ENCODE measurements at regions not wholly inside any gene's neighbourhood (a gene's known extent, or its start where the extent isn't known, plus 50 kb on each side); places are given as distances from the start of the nearest gene placed in this dataset.

DNA sequence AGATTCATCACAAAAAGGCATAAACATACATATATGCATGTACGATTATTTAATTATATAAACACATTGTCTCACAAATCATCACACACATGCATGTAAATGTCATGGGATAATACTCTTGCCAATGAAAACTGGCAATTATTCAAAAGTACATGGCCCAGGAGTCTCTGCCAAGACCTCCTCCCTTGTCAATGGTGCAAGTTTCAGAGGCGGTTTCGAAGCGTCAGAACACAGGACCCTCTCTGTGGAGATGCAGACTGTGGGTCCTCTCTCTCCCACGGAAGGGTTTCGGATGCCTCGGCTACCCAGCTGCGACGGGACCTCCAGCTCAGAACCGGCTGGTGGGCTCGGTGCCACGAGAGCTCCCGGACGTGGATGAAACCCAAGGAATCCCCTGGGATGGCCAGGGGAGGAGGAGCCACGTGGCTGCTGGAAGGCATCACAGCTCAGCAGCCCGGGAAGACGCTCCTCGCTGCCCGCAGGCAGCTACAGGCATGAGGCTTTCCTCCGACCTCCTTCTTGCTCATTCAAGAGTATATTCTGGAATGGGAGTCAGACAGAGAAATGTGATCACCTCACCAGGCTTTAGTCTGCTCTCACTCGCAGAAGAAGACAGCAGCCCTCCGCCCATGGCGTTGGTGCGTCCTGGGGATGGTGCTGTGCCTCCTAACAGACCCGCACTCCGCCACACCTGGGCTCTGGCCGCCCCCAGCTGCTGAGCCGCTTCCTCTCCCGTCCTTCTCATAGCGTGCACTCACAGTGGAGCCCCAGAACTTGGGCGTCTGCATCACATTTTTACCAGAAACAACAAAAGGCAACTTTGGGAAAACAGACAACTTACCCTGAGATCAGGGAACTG is 308.8 kb downstream of the IRX2 start:
- no peak for DNase-seq (ENCODE audit: low spot score)

DNA sequence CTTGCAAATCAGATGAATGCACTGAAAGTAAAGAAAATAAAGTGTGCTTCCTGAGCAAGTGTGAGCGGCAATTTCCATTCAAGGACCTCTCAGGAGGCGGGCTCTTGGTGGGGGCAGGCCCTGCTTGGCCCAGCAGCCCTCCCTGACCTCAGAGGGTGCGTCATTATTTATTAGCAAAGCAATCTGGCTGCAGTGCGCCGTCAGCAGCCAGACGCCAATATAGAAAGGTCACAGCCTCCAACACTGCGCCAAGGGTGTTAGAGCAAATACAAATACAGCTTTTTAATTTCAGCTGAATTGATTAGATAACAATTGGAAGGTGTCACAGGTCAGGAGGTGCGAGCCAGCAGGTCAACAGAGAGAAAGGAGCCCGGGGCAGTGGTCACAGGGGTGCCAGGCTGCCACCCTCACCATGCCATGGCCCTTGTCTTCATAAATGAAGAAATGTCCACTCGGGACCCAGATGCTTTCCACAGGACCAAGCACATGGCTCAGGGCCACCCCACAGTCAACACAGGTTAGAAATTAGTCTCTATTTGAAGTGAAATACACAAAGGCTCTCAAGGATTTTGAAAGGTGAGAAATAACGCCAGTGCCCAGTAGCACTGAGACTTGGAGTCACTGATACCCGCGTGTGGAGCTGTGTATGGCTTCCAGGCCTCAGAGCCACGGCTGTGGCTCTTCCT is 309.8 kb downstream of the IRX2 start:
- DNase-seq (ENCODE audit: low spot score) = no peak

DNA sequence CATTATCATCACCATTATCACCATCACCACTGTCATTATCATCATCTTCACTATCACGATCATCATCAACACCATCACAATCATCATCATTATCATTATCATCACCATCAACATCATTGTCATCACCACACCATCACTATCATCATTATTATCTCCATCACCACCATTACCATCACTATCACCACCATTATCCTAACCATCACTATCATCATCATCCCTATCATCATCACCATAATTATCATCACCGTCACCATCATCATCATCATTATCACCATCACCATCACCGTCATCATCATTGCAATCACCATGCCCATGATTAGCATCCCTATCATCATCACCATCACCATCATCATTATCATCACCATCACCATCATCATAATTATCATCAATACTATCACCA is 311.9 kb downstream of the IRX2 start:
- no peak for DNase-seq (ENCODE audit: low spot score)

GRCh38 chr5:2433086-2433485 is 318.4 kb downstream of the IRX2 start:
- no peak for DNase-seq (ENCODE audit: low spot score)

DNA sequence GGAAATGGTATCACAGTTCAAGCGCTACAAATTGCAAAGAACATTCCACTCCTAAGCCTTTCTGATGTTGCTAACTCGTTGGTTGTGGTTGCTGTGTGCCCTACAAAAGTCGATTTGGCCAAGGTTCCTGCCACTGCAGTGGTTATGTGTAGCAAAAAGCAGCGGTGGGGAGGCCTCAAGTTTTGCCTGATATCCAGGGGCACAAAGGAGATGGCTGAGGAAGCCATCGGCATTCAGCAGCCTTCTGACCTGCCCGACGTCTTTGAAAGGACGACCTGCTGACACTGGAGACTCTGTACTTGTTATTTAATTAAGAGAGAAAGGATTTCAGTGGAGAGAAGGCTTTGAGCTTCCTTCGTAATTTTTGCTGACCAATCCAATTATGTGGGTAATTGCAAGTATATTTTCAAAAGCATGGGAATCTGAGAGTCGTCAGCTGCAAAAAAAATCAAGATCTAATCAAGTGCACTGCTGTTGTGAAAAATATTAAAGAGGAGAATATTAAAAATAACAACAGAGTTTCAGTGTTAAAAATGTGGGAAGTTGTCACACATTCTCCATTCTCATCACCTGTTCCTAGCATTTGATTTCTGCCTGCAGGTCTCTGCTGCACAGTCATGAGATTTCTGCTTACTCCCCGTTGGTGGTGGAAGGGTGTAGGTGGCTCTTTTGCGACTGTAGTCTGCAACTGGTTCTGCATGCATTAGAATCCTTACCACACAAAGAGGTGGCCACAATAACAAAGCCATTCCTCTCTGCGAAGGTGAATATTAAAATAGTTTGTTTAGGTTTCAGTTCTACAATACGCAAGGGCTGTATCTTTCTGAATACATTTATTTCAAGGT is 319.2 kb downstream of the IRX2 start:
- DNase-seq (ENCODE audit: low spot score) = no peak

GRCh38 chr5:2430606-2431005 is 320.9 kb downstream of the IRX2 start:
- no peak for DNase-seq (ENCODE audit: low spot score)

GRCh38 chr5:2427983-2428382 is 323.5 kb downstream of the IRX2 start:
- no peak for DNase-seq (ENCODE audit: low spot score)

- no peak for DNase-seq (ENCODE audit: low spot score)
Measured at GRCh38 chr5:2423634-2424033, 327.8 kb downstream of the IRX2 start.

- DNase-seq (ENCODE audit: low spot score) = no peak
Measured at GRCh38 chr5:2417301-2417700, 334.2 kb downstream of the IRX2 start.

DNA sequence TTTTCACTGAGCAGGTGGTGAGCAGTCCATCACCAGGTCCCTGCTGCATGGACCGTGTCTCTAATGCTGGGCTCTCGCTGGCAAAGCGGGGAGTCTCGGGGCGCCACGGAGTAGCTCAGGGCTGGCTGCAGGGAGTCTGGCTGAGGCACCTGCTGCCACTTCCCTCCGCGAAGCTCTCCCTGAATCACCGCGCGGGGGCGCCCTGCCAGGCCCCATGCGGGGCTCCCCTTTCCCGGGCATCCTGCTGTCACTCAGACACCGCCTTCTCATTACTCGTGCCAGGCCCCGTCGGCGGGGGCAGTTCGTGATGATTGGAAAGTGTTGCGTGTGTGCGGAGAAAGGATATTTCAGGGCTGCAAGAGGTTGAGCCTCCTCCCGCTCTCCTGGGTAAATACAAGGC is 335.8 kb downstream of the IRX2 start:
- DNase-seq (ENCODE audit: low spot score) = no peak

DNA sequence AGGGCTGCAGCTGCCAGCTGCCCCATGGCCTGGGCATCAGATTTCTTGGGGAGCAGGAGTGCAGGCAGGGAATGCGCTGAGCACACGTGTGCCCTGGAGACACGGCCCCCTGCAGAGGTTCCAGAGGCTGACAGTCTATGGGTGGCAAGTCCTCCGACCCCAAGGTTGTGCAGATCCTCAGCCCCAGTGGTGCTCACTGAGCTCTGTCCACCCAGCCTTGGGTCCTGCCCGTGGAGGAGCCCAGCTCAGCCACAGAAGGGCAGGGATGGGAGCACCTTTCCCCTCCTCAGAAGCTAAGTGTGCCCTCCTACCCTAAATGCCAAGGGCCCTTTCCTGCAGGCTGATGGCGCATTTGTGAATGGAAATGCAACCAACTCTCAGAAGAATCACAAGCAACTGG is 341.0 kb downstream of the IRX2 start:
- DNase-seq (ENCODE audit: low spot score) = no peak

GRCh38 chr5:2403296-2403695 is 348.2 kb downstream of the IRX2 start:
- no peak for DNase-seq (ENCODE audit: low spot score)

DNA sequence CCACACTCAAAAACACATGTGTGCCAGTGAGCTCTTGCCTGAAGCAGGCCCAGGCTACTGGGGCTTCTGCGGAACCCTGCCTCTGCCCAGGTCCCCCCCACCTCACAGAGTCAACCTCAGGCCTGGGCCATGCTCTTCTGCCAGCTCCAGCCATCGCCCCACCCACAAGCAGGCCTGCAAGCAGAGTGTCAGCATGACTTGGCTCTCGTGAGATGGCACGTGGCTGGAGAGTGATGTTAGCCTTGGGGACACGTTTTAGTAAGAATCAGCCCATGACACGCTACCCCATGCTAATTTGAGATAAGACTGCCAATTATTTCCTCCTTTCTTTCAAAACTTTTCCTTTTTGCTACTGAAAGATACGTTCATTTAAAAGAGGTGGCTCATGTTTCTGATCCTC is 351.7 kb downstream of the IRX2 start:
- DNase-seq (ENCODE audit: low spot score) = no peak

- DNase-seq (ENCODE audit: low spot score) = no peak
Measured at GRCh38 chr5:2399096-2399495, 352.4 kb downstream of the IRX2 start.

- no peak for DNase-seq (ENCODE audit: low spot score)
Measured at GRCh38 chr5:2393556-2393955, 357.9 kb downstream of the IRX2 start.

DNA sequence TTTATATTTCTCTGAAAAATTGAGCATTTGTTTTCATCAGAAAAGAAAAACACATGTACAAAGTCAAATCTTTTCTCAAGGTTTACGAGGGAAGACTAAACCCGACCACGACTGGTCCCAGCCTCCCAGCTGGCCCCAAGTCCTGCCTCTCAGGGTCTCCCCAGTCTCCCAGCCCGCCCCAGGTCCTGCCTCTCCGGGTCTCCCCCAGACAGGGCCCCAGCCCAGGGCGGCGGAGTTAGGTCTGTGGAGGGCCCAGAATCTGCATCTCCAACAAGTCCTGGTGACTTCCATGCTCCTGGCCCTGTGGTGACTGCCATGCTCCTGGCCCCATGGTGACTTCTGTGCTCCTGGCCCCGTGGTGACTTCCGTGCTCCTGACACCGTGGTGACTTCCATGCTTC is 359.9 kb downstream of the IRX2 start:
- no peak for DNase-seq (ENCODE audit: low spot score)

DNA sequence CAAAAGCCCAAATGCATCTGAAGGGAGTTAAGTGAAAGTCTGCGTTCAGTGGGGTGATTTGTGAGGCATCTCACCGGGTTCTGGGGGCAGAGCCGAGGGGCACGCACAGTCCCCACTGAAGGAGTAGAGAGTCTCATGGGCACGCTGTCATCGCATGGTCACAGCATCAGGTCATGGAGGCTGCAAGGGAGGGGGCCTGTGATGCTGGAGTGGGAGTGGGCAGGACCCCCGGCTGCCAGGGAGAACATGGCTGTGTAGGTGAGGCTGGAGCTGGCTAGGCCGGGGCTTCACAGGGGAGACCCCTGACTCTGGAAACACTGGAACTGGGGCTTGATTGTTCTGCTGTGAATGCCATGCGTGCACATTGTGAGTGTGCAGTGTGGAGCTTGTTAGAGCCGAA is 360.5 kb downstream of the IRX2 start:
- no peak for DNase-seq (ENCODE audit: low spot score)

DNA sequence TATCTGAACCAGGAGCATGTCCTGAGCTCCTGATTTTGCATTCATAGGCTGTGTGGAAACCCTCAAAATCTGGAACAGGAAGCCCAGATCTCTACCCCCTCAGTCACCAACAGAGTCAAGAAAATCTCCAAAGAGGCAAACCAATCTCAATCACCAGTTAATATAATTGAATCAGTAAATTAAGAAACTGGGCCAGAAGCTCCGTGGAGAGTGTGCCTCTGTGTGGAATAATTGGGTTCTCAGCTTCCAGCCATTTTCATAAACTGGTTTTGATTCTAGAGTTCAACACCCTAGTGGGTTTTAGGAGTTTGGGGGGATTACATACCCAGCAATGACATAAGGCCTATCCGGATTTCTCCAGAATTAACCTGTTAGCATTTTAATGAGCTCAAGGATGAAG is 362.9 kb downstream of the IRX2 start:
- DNase-seq (ENCODE audit: low spot score) = no peak

DNA sequence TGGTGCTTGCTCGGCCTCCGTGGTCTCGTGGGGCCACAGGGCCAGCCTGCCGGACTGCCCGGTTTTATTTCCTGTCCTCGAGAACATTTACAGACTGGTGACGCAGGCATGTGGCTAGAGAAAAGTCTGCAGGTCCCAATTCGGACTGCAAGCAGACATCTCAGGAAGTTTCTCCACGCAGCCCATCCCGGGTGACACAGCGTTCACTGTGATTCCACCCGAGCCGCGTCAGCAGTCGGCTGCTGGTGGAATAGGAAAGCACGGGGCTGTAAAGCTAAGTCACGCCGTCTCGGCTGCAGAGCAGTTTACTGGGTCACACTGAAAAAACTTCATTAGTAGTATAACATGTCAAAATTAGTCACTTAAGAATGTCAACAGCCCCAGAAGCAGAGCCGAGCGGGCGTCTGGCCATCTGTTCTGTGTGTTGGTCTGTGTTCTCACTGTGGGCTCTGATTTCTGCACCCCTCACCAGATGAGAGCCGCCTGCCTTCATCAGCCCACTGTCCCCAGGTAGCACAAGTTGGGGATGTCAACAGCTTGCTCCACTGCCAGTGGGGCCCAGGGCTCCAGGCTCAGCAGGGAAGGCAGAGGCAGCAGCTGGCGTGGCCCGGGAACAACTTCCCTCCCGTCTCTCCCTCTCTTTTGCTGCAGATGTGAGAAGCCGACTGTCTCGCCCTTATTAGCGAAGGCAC is 363.7 kb downstream of the IRX2 start:
- no peak for DNase-seq (ENCODE audit: low spot score)

DNA sequence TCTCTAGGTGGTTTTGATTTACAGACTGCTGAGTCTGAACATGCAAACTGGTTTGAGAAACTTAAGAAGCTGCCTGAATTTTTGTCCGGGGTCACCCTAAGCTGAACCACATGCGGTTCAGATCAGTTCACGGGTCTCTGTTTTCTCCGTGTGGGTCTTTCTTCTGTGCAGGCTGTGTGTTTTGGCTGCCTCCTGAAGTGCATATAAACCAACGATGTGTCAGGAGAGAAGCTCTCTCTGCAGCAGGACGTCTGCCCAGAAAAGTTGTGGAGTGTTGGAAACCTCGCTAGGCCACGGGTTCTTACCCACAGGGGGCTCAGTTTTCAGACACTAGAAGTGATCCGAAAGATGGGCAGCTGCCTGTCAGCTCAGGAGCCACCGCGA is 364.2 kb downstream of the IRX2 start:
- no peak for DNase-seq (ENCODE audit: low spot score)

DNA sequence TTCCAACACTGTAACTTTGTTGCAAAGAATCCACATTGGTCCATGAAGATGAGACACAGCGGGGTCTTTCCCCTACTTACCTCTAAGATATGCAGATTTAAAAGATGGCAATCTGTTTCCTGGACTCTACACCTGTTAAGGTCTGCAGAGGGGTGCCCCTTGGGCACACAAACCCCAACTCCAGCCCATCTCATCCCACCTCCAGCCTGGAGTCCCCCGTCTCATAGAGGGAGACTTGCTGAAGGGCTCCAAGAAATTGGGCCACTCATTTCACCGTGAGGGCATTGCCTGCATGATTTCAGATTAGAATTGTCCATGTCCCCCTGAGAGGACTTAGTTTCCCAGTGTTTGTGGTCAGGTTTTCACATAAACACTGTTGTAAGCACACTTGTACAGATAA is 365.7 kb downstream of the IRX2 start:
- DNase-seq (ENCODE audit: low spot score) = no peak

- no peak for DNase-seq (ENCODE audit: low spot score)
Measured at GRCh38 chr5:2383698-2384065, 367.8 kb downstream of the IRX2 start.
